ELR (cell line): ENCODE measurements at regions not wholly inside any gene's neighbourhood (a gene's known extent, or its start where the extent isn't known, plus 50 kb on each side); places are given as distances from the start of the nearest gene placed in this dataset.
"Not testable (repeated sequence)": the region's sequence is repeated elsewhere in the genome, so short reads cannot be mapped to it uniquely, and the experiment has no call there.

Experiments used
- DNase-seq: peaks from one replicate; pipeline ENCODE4 v3.0.0-alpha.2; 2015; ENCODE audit warnings: low read depth

DNA sequence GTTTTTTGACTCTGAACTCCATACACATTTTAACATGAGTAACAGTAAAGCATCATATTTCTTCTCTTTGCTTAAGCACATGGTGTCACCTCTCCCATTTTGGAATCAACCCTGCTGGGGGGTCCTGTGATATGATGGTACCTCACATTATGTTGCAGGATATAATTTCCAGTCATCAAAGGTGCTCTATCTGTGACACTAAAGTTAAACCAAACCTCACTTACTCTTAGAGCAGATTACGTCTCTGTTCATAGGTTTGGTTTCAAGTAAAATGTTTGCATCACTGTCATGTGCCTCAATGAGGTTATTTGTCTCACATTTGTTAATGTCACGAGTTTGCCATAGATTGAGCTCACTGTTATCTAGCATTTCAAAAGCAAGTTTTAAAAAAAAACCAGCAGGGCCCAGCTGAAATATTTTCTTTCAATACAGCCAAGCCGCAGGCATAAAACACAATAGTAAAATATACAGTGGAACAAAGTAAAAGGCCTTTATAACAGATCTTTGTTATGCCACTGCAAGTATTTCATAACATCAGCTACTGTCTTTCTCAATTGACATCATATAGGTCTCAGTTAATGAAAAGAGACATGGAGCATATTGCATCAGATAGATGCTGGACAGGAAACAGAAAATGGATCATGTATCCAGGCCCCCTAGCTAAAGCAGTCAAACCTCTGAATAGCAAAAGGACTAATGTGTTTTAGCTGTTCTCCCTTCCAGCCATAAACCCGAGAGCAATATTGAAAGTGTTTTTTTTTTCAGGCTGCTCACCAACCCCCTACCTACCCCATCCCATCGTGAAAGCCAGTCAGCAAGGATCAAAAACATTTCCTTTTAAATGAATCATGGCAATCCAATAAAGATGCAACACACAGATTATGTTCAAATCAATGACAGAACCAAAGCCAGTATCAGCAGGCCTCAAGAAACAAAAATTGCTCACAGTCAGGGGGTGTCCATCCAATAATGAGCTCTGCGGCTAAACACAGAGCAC is 182.1 kb upstream of the ITGA1 start:
- DNase-seq, result no peak

DNA sequence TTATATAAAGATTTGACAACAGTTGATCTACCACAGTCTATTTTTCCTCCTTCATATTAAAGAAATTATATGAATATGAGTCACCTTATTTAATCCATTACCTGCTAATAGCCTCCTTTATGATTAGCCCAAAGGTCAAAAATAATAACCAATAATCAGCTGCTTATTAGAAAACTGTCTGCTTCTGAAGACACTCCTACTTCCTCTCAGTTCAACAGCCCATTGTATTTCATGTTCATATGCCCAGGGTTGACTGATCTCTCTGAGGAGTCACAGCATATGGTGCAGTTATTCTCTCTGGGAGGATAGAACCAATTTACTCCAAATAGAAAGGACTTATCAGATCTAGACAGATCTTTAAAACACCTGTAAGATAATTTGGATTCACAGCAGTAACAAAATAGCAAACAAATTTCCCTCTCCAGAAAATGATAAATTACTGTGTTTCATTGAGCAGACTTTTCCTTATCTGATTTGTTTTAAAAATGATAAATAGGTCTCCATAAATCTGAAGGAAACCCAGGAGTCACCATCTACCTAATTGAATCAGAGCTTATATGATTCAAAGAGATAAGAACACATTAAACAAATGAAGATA is 180.4 kb upstream of the ITGA1 start:
- DNase-seq, result no peak

DNA sequence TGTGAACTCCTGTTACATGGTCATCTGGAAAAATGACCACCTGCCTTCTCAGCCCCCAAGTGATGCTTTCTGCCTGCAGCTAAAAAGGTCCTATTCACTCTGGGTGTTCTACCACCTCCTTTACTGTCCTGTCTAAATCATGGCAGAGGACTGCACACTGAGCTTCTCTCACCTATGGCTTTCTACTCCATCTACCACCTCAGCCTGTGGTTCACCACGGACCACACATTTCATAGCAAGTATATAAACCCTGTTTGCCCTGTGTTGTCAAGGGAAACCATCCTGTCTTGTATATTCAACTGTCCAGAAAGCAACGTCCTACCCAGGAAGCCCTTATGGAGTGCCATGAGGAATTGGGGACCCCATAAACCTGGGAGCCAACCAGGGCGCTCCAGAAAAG is 167.4 kb upstream of the ITGA1 start:
- DNase-seq, result no peak

DNA sequence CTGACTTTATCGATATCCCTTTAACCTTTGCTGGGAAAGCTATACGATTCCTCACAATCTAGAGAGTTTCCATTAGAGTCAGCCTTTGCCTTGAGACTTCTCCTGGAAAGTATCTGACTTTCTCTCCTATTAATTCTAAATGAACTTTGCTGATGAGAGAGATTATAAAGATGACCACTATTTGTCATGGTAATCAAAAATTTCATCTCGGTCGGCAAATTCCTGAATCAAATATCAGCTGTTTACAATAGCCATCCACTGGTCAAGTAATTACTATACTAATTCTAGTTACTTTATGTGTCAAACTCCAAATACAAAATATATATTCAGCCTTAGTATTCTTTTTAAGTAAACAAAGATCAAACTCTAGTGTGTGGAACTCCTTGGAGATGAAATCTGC is 164.4 kb upstream of the ITGA1 start:
- no peak for DNase-seq

DNA sequence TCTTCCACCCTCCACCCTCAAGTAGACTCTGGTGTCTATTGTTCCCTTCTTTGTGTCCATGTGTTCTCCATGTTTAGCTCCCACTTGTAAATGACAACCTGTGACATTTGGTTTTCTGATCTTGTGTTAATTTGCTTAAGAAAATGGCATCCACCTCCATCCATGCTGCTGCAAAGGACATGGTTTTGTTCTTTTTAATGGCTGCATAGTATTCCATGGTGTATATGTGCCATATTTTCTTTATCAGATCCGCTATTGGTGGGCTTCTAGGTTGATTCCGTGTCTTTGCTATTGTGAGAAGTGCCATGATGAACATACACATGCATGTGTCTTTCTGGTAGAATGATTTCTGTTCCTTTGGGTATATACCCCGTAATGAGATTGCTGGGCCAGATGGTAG is 163.4 kb upstream of the ITGA1 start:
- no peak for DNase-seq

DNA sequence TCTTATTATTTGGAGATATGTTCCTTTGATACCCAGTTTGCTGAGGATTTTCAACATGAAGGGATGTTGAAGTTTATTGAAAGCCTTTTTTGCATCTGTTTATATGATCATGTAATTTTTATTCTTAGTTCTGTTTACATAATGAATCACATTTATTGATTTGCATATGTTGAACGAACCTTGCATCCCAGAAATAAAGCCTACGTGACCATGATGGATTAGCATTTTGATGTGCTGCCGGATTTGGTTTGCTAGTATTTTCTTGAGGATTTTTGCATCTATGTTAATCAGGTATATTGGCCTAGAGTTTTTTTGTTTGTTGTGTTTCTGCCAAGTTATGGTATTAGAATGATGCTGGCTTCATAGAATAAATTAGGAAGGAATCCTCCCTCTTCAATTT is 161.4 kb upstream of the ITGA1 start:
- no peak for DNase-seq

DNA sequence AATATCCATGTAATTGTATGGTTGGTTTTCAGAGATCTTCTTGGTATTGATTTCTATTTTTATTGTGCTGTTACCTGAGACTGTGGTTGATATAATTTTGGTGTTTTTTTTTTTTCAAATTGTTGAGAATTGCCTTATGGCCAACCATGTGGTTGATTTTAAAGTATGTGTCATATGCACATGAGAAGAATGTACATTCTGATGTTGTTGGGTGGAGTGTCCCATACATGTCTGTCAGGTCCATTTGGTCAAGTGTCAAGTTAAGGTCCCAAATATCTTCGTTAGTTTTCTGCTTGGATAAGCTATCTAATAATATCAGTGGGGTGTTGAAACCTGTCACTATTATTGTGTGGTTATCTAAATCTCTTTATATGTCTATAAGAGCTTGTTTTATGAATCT is 160.0 kb upstream of the ITGA1 start:
- no peak for DNase-seq

DNA sequence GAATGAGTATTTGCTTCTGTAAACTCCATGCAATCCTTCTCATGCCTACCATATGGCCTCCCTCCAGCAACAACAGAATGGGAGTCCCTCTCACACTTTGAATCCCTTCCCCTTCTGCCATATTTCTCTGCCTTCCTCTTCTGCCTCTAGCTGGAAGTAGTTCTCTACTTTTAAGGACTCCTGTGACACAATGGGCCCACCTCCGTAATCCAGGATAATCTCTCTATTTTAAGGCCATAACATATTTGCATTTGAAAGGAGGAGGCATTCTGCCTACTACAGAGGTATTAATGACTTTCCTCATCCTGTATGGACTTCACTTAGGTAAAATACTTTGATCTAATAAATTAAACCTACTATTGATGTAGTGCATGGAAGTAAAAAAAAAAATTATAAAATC is 155.4 kb upstream of the ITGA1 start:
- no peak for DNase-seq

DNA sequence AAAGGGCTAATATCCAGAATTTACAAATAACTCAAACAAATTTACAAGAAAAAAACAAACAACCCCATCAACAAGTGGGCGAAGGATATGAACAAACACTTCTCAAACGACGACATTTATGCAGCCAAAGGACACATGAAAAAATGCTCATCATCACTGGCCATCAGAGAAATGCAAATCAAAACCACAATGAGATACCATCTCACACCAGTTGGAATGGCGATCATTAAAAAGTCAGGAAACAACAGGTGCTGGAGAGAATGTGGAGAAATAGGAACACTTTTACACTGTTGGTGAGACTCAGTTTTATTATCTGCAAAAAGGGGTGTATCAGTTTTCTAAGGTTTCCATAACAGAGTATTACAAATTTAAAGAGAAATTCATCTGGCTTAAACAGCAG is 153.5 kb upstream of the ITGA1 start:
- not testable (repeated sequence) for DNase-seq

DNA sequence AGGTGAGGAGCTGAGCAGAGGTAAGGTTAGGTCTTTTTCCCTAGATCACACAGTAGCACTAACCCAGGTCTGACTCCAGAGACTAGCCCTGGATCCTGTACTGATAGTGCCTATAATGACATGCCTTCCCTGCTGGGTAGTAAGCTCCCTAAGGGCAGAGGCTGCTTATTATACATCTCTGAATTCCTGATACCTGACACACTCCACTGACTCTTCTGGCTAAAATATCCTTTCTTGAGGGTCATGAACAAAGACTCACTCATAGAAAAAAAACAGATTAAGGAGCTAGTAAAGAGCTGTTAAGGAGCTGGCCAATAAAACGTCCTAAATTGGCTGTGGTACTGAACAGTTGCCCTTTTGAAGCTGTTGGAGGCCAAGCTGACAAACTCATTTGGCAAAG is 149.0 kb upstream of the ITGA1 start:
- no peak for DNase-seq

DNA sequence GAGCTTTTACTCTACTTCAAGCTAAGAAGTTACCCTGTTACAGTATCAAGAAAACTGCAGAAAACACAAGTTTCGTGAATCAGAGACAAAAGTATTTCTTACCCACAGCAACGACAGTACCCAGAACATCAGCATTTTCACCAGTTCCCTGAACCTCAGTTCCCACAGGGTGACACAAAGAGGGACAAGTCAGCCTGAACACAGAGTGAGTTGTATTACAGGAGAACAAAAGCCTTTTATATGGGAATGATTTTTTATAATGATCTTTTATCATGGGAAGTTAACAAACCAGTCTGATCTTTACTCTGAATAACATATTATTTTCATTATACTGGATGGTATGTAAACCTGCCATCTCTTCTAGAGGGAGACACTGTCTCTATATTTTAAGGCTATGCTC is 139.0 kb upstream of the ITGA1 start:
- no peak for DNase-seq

DNA sequence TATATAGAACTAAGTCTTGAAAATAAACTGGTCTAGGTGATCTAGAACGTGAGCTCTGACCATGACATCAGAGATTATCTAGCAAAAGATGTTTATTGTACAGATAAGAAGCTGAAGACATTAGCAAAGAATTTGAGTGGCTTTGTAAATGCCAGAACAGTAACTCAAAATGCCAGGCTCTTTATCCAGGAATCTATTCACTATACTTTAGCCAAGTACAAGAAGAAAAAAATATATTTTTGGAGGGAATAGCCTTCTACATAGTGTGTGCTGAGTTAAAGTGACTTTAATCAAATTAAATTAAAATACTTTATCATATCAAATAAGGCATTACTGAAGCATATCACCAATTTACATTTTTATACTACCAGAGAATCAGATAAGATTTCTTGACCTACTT is 132.6 kb upstream of the ITGA1 start:
- no peak for DNase-seq

DNA sequence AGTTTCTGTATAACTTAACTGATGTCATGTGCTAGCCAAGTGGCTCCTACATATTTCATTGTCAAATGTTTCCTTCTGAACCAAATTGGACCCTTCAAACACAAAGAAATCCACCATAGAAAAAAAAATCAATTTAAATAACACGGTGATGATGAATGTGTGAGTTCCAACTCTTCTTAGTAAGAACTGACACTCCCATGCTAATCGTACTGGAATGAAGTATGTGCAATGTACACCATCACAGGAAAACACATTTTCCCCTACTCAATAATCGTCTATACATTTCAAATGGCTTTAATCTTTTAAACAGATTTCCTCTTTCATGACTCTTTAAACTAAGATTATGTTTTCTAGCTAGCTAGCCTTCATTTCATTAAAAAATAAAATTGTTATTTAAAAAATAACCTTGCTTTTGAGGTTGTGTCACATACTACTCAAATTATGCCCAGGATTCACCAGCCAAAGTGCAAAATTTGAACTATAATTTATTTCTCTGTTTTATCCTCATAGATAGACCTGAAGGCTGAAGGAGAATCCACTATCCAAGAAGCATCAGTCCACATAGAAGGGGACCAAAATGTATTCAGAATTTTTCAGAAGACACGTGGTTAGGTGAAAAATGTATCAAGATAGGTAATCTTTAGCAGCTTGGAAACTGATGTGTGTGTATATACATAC is 131.0 kb upstream of the ITGA1 start:
- DNase-seq, result no peak

DNA sequence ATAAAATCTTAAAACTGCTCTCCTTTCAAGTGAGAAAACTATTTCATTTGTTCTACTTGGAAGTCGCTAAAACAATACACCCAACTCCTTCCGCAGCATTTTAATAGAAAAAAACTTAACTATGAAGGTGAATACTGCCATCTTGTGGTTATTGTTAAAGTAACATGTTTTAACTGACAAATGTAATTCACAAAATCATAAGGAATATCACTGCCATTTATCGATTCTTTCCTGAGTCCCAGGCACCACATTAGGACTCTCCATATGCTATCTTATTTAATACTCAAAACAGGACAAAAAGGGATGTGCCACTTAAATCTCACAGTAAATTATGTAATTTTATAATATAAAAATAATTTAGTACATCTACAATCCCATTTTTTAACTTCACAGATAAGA is 130.5 kb upstream of the ITGA1 start:
- peak; percentile 71 for DNase-seq

DNA sequence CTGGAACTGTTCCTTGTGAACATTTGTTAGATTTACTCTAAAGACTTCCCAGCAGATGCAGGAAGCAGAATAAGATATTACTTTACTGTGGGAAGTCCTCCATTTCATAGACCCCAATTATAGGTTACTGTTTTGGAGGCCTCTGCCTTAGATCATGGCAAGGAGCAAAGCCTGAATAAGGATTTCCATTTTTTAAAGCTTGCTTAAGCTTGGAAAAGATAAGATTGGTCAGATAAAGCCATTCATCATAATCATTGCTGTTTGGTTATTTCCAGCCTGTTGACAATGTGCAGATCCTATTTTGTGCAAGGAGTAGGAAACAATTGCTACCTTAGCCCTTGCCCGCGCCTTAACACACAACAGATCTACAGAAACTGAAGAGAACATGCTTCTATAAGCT is 129.5 kb upstream of the ITGA1 start:
- no peak for DNase-seq

DNA sequence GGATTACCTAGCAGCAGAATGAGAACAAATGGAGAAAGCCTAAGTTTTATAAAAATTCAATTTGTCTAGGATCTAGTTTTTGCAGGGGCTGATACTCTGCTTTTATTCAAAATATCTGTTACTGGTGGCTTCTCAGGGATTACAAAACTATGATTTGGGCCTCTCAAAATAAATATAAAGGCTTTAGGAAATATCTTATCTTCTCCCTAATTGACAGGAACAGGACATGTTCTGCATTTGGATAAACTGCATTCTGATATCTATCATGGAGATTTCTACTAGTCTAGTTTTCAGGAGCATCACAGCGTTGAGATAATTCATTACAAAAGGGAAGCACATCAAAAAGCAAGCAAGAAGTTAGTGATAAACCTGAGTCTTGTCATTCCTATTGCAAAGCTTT is 127.1 kb upstream of the ITGA1 start:
- DNase-seq, result no peak

DNA sequence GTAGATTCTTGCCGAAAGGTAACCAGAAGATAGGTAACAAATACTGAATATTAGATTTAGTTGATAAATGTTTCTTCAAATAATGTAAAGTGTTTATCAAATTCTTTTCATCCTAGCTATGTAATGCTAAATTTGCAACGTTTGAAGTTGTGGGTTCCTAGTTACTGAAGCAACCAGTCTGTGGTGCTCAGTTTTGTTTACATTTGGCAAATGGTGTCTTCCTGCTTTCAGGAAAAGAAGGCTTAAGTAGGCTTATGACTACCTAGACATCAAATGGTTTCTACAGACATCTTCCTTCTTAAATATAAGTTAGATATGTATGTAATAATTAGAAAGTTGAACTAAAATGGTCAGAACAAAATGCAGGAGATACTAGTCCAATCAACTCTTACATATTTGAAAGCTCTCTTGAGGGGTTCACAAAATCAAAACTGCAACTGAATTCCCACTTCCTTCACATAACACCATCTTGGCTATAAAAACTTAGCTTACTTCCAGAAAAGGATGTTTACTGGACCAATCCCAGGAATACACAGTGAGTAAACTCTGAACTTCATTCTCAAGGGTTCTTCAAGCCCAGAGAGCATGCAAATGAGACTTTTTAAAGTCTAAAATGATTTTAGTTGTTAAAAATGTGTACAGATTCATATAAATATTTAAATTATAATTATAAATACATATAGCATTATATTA is 125.7 kb upstream of the ITGA1 start:
- no peak for DNase-seq

DNA sequence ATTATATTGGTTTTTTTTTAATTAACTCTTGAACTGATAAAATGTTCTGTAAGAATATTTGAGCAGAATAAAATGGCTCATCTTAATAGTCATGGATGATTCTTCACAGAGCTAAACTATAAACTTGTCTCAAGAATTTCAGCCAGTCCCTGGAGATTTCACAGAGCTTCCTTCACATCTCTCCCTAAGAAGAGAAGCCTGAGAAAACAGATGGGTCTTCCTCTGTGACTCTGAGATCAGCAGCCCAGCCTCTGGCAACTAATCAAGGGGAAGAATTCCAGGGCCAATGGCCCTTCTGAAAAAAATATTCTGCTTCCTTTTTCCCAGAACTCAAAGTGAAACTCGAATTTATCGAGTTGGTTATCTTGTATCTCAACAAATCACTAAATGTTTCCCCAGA is 122.2 kb upstream of the ITGA1 start:
- DNase-seq, result no peak

DNA sequence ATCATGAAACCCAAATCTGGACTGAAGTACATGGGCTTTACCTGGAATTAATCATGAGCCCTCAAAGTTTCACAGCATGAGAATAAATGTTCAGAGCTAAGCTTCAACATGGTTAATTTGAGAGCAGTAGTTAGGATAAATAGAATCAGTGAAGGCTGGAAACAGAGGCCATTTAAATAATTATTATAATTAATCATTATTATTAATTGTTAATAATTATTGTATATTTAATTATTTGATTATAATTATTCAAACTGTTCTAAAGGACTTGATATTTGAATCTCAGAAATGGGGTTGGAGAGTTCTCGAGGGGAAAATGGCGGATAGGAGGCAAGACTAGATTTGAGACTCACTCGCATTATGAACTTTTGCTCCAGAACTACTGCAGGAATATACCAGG is 119.6 kb upstream of the ITGA1 start:
- DNase-seq, result no peak

DNA sequence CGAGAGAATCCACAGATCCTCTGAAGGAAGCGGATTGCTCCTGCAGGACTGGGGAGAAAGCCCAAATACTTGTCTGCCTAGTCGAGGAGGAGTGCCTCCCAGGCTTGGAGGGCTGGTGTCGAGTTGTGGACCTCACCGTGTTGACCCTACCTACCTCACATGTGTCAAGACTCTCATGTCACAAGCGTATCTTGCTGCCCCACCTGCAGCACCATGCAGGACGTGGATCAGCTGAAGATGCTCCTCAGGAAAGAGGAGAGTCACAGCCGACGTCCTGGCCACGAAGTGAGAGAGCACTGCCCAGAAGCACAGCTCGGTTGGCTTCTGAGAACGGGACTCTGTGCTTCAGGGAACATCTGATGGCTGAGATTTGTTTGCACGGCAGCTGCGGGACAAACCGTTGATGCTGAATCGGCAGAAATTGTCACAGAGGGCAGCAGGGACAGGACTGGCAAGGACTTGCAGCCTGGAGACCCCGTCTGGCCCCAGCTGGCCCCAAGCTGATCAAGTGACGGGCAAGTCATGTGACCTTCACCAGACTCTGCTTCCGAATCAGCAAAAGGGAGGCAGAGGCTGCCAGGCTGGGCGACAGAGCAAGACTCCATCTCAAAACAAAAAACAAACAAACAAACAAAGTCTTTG is 119.1 kb upstream of the ITGA1 start:
- no peak for DNase-seq

DNA sequence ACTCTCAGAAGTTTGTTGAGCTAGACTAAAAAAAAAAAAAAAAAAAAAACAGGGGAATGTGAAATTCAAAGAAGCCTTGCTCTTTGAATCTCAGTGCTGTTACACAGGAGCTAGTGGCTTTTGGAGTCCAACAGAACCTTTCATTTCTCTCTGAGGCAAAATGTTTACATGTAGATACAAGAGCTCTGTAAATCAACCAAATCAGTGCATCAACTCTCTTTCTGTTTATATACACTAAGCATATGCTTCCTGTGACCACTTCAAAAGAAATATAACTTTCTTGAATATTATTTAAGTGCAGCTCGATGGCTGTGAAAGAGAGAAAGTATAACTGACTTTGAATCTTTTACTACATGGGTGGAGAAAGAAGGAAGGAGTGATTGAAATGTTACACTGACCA is 115.3 kb upstream of the ITGA1 start:
- DNase-seq, result no peak

DNA sequence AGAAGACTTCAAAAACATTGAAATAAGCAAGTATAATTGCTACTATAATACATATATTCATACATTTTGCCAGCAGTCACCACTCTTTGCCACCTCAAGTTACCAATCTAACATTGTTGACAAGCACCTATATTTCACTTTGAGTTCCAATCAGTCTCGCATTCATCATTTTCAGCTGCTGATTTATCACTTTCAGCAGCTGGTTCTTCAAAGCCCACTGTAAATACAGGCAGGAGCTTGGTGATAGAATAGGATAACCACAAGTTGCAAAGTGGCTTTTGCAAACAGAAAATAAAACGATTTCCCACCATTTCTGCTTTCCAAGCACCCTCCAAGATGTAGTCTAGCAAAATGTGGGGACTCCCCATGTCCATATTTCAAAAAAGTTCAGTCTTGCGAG is 114.2 kb upstream of the ITGA1 start:
- no peak for DNase-seq
